NT2/D1 (cell line): ENCODE measurements at regions not wholly inside any gene's neighbourhood (a gene's known extent, or its start where the extent isn't known, plus 50 kb on each side); places are given as distances from the start of the nearest gene placed in this dataset.

Experiments
- DNase-seq: peaks from one replicate; pipeline ENCODE4 v3.0.0-alpha.2; 2011; ENCODE audit warnings: low read depth, low spot score
- H3K27me3 ChIP-seq: 2 replicates; pipeline ENCODE4 v1.6.0; 2011; ENCODE audit warnings: mild to moderate bottlenecking; ENCODE audit not compliant: insufficient read length, insufficient read depth
- H3K36me3 ChIP-seq: 2 replicates; pipeline ENCODE4 v1.6.1; 2011; ENCODE audit warnings: mild to moderate bottlenecking, low read length, mixed read lengths; ENCODE audit not compliant: insufficient read depth, insufficient read length
- H3K4me1 ChIP-seq: 2 replicates; pipeline ENCODE4 v1.5.1; 2011; ENCODE audit not compliant: insufficient read depth, insufficient read length
- H3K4me3 ChIP-seq: 2 replicates; pipeline ENCODE4 v1.5.1; 2011; ENCODE audit warnings: low read depth; ENCODE audit not compliant: insufficient read length
- H3K9ac ChIP-seq: 2 replicates; pipeline ENCODE4 v1.6.0; 2011; ENCODE audit warnings: low read depth; ENCODE audit not compliant: insufficient read length
- H3K9me3 ChIP-seq: 2 replicates; pipeline ENCODE4 v1.5.1; 2011; ENCODE audit warnings: mild to moderate bottlenecking, low read length; ENCODE audit not compliant: insufficient read depth
- SUZ12 ChIP-seq: IDR thresholded peaks from 2 replicates; pipeline ENCODE4 v1.6.1; 2011; ENCODE audit not compliant: insufficient read length, insufficient read depth; ENCODE audit errors: extremely low read depth
- YY1 ChIP-seq: IDR thresholded peaks from 2 replicates; pipeline ENCODE4 v1.6.1; 2011; ENCODE audit not compliant: insufficient read length, insufficient read depth
- ZNF274 ChIP-seq: IDR thresholded peaks from 2 replicates; pipeline ENCODE4 v1.6.1; 2011; ENCODE audit warnings: mild to moderate bottlenecking, low read depth, low read length

- Histone ChIP-seq H3K4me1 (no peaks in the 10 kb centered on the region), H3K9ac (no peak overlapping the region), H3K4me3 (no peak overlapping the region), H3K9me3 (no peaks in the 10 kb centered on the region), H3K27me3 (no peaks in the 10 kb centered on the region), H3K36me3 (no peaks in the 10 kb centered on the region)
- DNase-seq, result no peak
- TF ChIP-seq YY1 (no peak), ZNF274 (no peak), SUZ12 (no peak)
These were observed 304.3 kb upstream of the NCAM1 start for GRCh38 chr11:112656772-112657428.

DNA sequence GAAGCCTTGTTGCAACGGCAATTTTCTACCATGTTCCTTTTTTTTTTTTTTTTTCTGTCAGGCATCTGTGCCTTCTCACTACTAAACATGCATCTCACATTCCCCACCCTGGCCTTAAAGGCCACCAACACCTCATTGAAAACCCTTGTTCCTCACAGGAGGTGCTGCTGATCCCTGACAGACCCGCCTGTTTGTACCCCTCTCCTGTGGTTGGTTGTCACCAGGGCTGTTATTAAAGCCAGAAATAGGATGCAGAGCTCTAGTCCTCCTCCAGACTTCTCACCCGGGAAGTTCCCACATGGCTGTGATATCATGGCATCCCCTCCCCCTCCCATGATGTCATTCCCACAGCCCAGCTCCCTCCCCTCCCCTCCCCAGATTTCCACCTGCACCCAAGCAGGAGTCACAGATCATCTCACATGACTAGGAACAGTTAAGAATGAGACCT is 302.8 kb upstream of the NCAM1 start:
- no peak for TF ChIP-seq ZNF274
- TF ChIP-seq YY1, result no peak
- no peak for TF ChIP-seq SUZ12
- Histone ChIP-seq H3K4me3 (no peak overlapping the region), H3K4me1 (no peaks in the 10 kb centered on the region), H3K9me3 (no peaks in the 10 kb centered on the region), H3K36me3 (no peaks in the 10 kb centered on the region), H3K27me3 (no peaks in the 10 kb centered on the region), H3K9ac (no peak overlapping the region)
- no peak for DNase-seq

DNA sequence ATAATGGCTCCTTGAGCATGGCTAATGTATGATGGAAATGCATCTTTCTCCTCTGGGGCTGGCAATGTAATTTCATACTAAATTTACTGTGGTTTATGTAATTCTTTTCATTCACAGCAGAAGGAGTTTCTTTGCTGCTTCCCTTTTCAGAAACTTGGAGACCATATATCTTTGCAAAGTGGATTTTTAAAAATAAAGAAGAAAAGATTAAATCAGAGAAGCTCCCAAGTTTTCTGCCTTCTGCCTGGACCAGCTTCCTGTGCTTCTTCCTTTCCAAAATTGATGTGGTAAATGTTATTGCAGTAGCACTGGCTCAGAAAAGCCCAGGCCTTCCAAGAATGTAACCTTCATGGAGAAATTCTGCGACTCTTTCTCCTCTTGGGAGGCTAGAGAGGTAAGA is 300.1 kb upstream of the NCAM1 start:
- H3K9me3 ChIP-seq, result peaks cover 1% of the 10 kb centered on the region; the same call in 1 of the 2 replicates

GRCh38 chr11:112661571-112661970 is 299.6 kb upstream of the NCAM1 start:
- TF ChIP-seq SUZ12, result no peak
- no peak for TF ChIP-seq ZNF274
- no peak for TF ChIP-seq YY1
- Histone ChIP-seq H3K27me3 (no peaks in the 10 kb centered on the region), H3K36me3 (no peaks in the 10 kb centered on the region), H3K9ac (no peak overlapping the region), H3K4me3 (no peak overlapping the region), H3K9me3 (peaks cover 6% of the 10 kb centered on the region; the same call in 1 of the 2 replicates), H3K4me1 (no peaks in the 10 kb centered on the region)
- no peak for DNase-seq

More for the DNA sequence above, 300.1 kb upstream of the NCAM1 start:
- Histone ChIP-seq H3K4me3 (no peak overlapping the region), H3K9ac (no peak overlapping the region), H3K4me1 (no peaks in the 10 kb centered on the region), H3K36me3 (no peaks in the 10 kb centered on the region), H3K27me3 (no peaks in the 10 kb centered on the region)
- TF ChIP-seq ZNF274, result no peak
- TF ChIP-seq YY1, result no peak
- TF ChIP-seq SUZ12, result no peak
- no peak for DNase-seq

- H3K36me3 ChIP-seq, result no peaks in the 10 kb centered on the region
- TF ChIP-seq SUZ12 (no peak), YY1 (no peak), ZNF274 (no peak)
- H3K27me3 ChIP-seq, result no peaks in the 10 kb centered on the region
- H3K4me3 ChIP-seq, result no peak overlapping the region
- peaks cover 7% of the 10 kb centered on the region; the same call in 1 of the 2 replicates for H3K9me3 ChIP-seq
- no peaks in the 10 kb centered on the region for H3K4me1 ChIP-seq
- no peak overlapping the region for H3K9ac ChIP-seq
- DNase-seq, result no peak
These were observed 298.7 kb upstream of the NCAM1 start for GRCh38 chr11:112662554-112662953.

GRCh38 chr11:112663947-112664634 is 297.1 kb upstream of the NCAM1 start:
- H3K4me1 ChIP-seq, result no peaks in the 10 kb centered on the region
- H3K27me3 ChIP-seq, result no peaks in the 10 kb centered on the region
- H3K9ac ChIP-seq, result no peak overlapping the region
- H3K4me3 ChIP-seq, result no peak overlapping the region
- no peak for DNase-seq
- H3K36me3 ChIP-seq, result no peaks in the 10 kb centered on the region
- TF ChIP-seq YY1, result no peak
- no peak for TF ChIP-seq SUZ12
- TF ChIP-seq ZNF274, result no peak
- H3K9me3 ChIP-seq, result peaks cover 7% of the 10 kb centered on the region; the same call in 1 of the 2 replicates

DNA sequence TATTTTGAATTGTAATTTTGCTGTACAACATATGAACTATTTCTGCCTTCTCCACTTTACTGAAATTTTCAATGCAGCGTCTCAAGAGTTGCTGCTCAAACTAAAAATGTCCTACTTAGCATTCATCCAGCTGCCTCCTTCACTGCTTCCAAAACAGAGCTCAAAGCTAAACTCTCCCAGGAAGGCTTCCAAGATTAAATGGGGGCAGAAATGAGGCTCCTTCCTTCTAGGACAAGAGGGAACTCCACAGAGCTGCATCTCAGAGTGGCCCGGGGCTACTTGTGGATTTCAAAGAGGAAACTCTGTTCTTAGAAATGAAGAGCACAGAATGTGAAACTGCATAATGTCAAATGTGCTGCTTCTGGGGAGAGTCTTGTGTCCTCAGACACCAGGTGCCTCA is 295.9 kb upstream of the NCAM1 start:
- no peak for DNase-seq
- TF ChIP-seq YY1, result no peak
- no peak for TF ChIP-seq SUZ12
- TF ChIP-seq ZNF274, result no peak
- Histone ChIP-seq H3K27me3 (no peaks in the 10 kb centered on the region), H3K9ac (no peak overlapping the region), H3K9me3 (peaks cover 7% of the 10 kb centered on the region; the same call in 1 of the 2 replicates), H3K4me3 (no peak overlapping the region), H3K4me1 (no peaks in the 10 kb centered on the region), H3K36me3 (no peaks in the 10 kb centered on the region)
